HG02610 (cell line): ENCODE measurements at regions not wholly inside any gene's neighbourhood (a gene's known extent, or its start where the extent isn't known, plus 50 kb on each side); places are given as distances from the start of the nearest gene placed in this dataset.

Experiments
- ATAC-seq: cut with Tn5 transposase; IDR thresholded peaks from one replicate; pipeline ENCODE4 v1.9.1; 2021; ENCODE audit warnings: mild to moderate bottlenecking, moderate library complexity; ENCODE audit not compliant: unreplicated experiment

- no peak for ATAC-seq
Measured at GRCh38 chr12:30251546-30251945, 444.1 kb downstream of the IPO8 start.

GRCh38 chr12:30243426-30243825, 452.2 kb downstream of the IPO8 start:
- ATAC-seq = no peak

- no peak for ATAC-seq
Measured at GRCh38 chr12:30219047-30219446, 435.3 kb upstream of the TMTC1 start.

GRCh38 chr12:30218073-30218472, 434.3 kb upstream of the TMTC1 start:
- no peak for ATAC-seq

GRCh38 chr12:30213166-30213565, 429.4 kb upstream of the TMTC1 start:
- ATAC-seq = no peak

GRCh38 chr12:30211743-30212142, 428.0 kb upstream of the TMTC1 start:
- ATAC-seq = no peak

- no peak for ATAC-seq
Measured at GRCh38 chr12:30203981-30204380, 420.2 kb upstream of the TMTC1 start.

GRCh38 chr12:30202521-30203254, 418.9 kb upstream of the TMTC1 start:
- no peak for ATAC-seq

GRCh38 chr12:30201301-30202160, 417.8 kb upstream of the TMTC1 start:
- no peak for ATAC-seq

GRCh38 chr12:30200864-30201263, 417.1 kb upstream of the TMTC1 start:
- ATAC-seq = no peak

- peak; percentile 70 for ATAC-seq
Measured at GRCh38 chr12:30197392-30198057, 413.8 kb upstream of the TMTC1 start.

- ATAC-seq = no peak
Measured at GRCh38 chr12:30191696-30192455, 408.1 kb upstream of the TMTC1 start.

GRCh38 chr12:30188602-30189326, 405.0 kb upstream of the TMTC1 start:
- no peak for ATAC-seq

GRCh38 chr12:30187426-30187825, 403.7 kb upstream of the TMTC1 start:
- no peak for ATAC-seq

GRCh38 chr12:30181334-30181733, 397.6 kb upstream of the TMTC1 start:
- no peak for ATAC-seq

- no peak for ATAC-seq
Measured at GRCh38 chr12:30180602-30181001, 396.9 kb upstream of the TMTC1 start.

GRCh38 chr12:30178916-30179315, 395.2 kb upstream of the TMTC1 start:
- ATAC-seq = no peak

- no peak for ATAC-seq
Measured at GRCh38 chr12:30169839-30170591, 386.3 kb upstream of the TMTC1 start.

GRCh38 chr12:30166006-30166795, 382.5 kb upstream of the TMTC1 start:
- no peak for ATAC-seq
